Endodermal cell (in vitro differentiated cells): ENCODE measurements at regions not wholly inside any gene's neighbourhood (a gene's known extent, or its start where the extent isn't known, plus 50 kb on each side); places are given as distances from the start of the nearest gene placed in this dataset.

Experiments
- DNase-seq: peaks from one replicate; pipeline ENCODE4 v3.0.0-alpha.2; 2017
- H3K27ac ChIP-seq: 2 replicates; pipeline ENCODE4 v1.5.1; 2013; ENCODE audit warnings: mild to moderate bottlenecking, low read depth, low read length, moderate library complexity
- H3K27me3 ChIP-seq: 2 replicates; pipeline ENCODE4 v1.6.1; 2013; ENCODE audit warnings: mild to moderate bottlenecking, low read length, moderate library complexity; ENCODE audit not compliant: insufficient read depth, control insufficient read depth, poor library complexity, severe bottlenecking
- H3K36me3 ChIP-seq: 2 replicates; pipeline ENCODE4 v1.7.0; 2013; ENCODE audit warnings: mild to moderate bottlenecking, low read length, moderate library complexity; ENCODE audit not compliant: control insufficient read depth, insufficient read depth
- H3K4me1 ChIP-seq: one replicate; pipeline ENCODE4 v1.7.0; 2013; ENCODE audit warnings: low read length; ENCODE audit not compliant: control insufficient read depth, insufficient read depth
- H3K4me3 ChIP-seq: 2 replicates; pipeline ENCODE4 v1.5.1; 2013; ENCODE audit warnings: mild to moderate bottlenecking, low read length, moderate library complexity
- H3K9ac ChIP-seq: 2 replicates; pipeline ENCODE4 v1.6.1; 2013; ENCODE audit warnings: mild to moderate bottlenecking, low read length, moderate library complexity; ENCODE audit not compliant: poor library complexity, severe bottlenecking; ENCODE audit errors: extremely low read depth
- H3K9me3 ChIP-seq: 2 replicates; pipeline ENCODE4 v1.6.1; 2013; ENCODE audit warnings: mild to moderate bottlenecking, low read length, moderate library complexity; ENCODE audit not compliant: control insufficient read depth
- H3K27ac Mint-ChIP-seq: 2 replicates; pipeline ENCODE4 v1.8.0; 2020; ENCODE audit warnings: mixed read lengths
- H3K27me3 Mint-ChIP-seq: 2 replicates; pipeline ENCODE4 v1.8.0; 2021; ENCODE audit warnings: mild to moderate bottlenecking, mixed read lengths; ENCODE audit not compliant: insufficient read depth
- H3K36me3 Mint-ChIP-seq: 2 replicates; pipeline ENCODE4 v1.8.0; 2020; ENCODE audit warnings: low read depth, mixed read lengths
- H3K4me1 Mint-ChIP-seq: 2 replicates; pipeline ENCODE4 v1.8.0; 2020; ENCODE audit warnings: mixed read lengths
- H3K4me3 Mint-ChIP-seq: 2 replicates; pipeline ENCODE4 v1.8.0; 2020; ENCODE audit warnings: mild to moderate bottlenecking, moderate library complexity, mixed read lengths
- H3K9me3 Mint-ChIP-seq: 2 replicates; pipeline ENCODE4 v1.8.0; 2020; ENCODE audit warnings: mild to moderate bottlenecking, mixed read lengths
- CTCF ChIP-seq: fragments of 200-600 bp; sonication (generic); conservative IDR thresholded peaks from 2 replicates; pipeline ENCODE4 v1.5.0; 2021; ENCODE audit warnings: antibody characterized with exemption, mild to moderate bottlenecking
- WGBS, 2 experiments: methylation state at CpG; one replicate each; pipeline versions ENCODE4 v1.1.5 to v1.1.7; 2013; ENCODE audit warnings: missing lambda C conversion rate in 2 of 2, mixed read lengths in 1 of 2; ENCODE audit not compliant: insufficient coverage in 1 of 2, insufficient read length in 1 of 2; 5-methylcytosine and 5-hydroxymethylcytosine counted together

GRCh38 chr4:33709247-33709646 is 2535.1 kb downstream of the ARAP2 start:
- DNase-seq, result no peak
- no peaks in the 10 kb centered on the region for H3K36me3 Mint-ChIP-seq
- no peak overlapping the region for H3K4me3 Mint-ChIP-seq
- H3K27ac Mint-ChIP-seq, result no peak overlapping the region
- no peaks in the 10 kb centered on the region for H3K4me1 ChIP-seq
- peaks cover 47% of the 10 kb centered on the region for H3K9me3 Mint-ChIP-seq
- no peaks in the 10 kb centered on the region for H3K4me1 Mint-ChIP-seq
- no peak overlapping the region for H3K27ac ChIP-seq
- whole genome bisulfite sequencing, 2 experiments, result 92% methylated on average over 3 of the region's 3 CpGs; no CpG with 5 or more reads in 1 of the 2 experiments
- no peak overlapping the region for H3K4me3 ChIP-seq
- no peak overlapping the region for H3K9ac ChIP-seq
- TF ChIP-seq CTCF, result no peak
- no peaks in the 10 kb centered on the region for H3K27me3 Mint-ChIP-seq
- H3K36me3 ChIP-seq, result no peaks in the 10 kb centered on the region
- H3K27me3 ChIP-seq, result no peaks in the 10 kb centered on the region
- H3K9me3 ChIP-seq, result peaks cover 48% of the 10 kb centered on the region

- Histone ChIP-seq H3K4me3 (no peak overlapping the region), H3K4me1 (no peaks in the 10 kb centered on the region), H3K9me3 (peaks cover 33% of the 10 kb centered on the region), H3K36me3 (no peaks in the 10 kb centered on the region), H3K9ac (no peak overlapping the region), H3K27ac (no peak overlapping the region), H3K27me3 (no peaks in the 10 kb centered on the region)
- Mint-ChIP-seq H3K36me3 (no peaks in the 10 kb centered on the region), H3K4me1 (no peaks in the 10 kb centered on the region), H3K9me3 (peaks cover 38% of the 10 kb centered on the region), H3K4me3 (no peak overlapping the region), H3K27me3 (no peaks in the 10 kb centered on the region), H3K27ac (no peak overlapping the region)
- TF ChIP-seq CTCF, result no peak
- DNase-seq, result no peak
Observed at GRCh38 chr4:33711826-33712225, 2532.5 kb downstream of the ARAP2 start.

- Mint-ChIP-seq H3K4me3 (no peak overlapping the region), H3K4me1 (no peaks in the 10 kb centered on the region), H3K27ac (no peak overlapping the region), H3K36me3 (no peaks in the 10 kb centered on the region), H3K9me3 (peaks cover 20% of the 10 kb centered on the region), H3K27me3 (no peaks in the 10 kb centered on the region)
- Histone ChIP-seq H3K4me3 (no peak overlapping the region), H3K9ac (no peak overlapping the region), H3K36me3 (no peaks in the 10 kb centered on the region), H3K27ac (no peak overlapping the region), H3K9me3 (peaks cover 12% of the 10 kb centered on the region), H3K4me1 (no peaks in the 10 kb centered on the region), H3K27me3 (no peaks in the 10 kb centered on the region)
- 57% methylated on average over 1 of the region's 1 CpG; no CpG with 5 or more reads in 1 of the 2 experiments for WGBS, 2 experiments
- no peak for TF ChIP-seq CTCF
- no peak for DNase-seq
Observed at GRCh38 chr4:33714971-33715370, 2529.3 kb downstream of the ARAP2 start.
